ENCODE measurements at regions not wholly inside any gene's neighbourhood (a gene's known extent, or its start where the extent isn't known, plus 50 kb on each side); places are given as distances from the start of the nearest gene placed in this dataset.

DNA sequence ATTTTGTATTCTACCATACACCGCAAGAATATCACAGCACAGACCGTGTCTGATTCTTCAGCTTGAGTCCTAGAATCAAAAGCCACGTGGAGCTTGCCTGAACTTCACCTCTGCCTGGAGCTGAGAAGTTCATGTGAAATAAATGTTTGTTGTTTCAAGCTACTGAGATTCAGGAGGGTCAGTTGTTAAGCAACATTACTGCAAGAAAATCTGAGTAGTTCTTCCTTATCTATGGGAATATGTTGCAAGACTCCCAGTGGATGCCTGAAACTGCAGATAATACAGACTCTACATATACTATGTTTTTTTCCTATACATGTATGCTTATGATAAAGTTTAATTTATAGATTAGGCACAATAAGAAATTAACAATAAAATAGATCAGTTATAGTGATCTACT lies 995.3 kb downstream of the TBC1D22A start:
- no peak overlapping the region for H3K27ac Mint-ChIP-seq
- POLR2A ChIA-PET: no interaction called here
- no peak for ATAC-seq (ENCODE audit: low read depth)
- no peak overlapping the region for H3K9ac ChIP-seq (ENCODE audit: low read length)
- H3K27me3 ChIP-seq (replicated peaks in 1 of 4; ENCODE audit: control extremely low read depth in 1 of 4, control insufficient read depth in 3 of 4, insufficient read depth in 4 of 4, low read length in 3 of 4): no peaks in the 10 kb centered on the region
- TF ChIP-seq, protein P1, sequence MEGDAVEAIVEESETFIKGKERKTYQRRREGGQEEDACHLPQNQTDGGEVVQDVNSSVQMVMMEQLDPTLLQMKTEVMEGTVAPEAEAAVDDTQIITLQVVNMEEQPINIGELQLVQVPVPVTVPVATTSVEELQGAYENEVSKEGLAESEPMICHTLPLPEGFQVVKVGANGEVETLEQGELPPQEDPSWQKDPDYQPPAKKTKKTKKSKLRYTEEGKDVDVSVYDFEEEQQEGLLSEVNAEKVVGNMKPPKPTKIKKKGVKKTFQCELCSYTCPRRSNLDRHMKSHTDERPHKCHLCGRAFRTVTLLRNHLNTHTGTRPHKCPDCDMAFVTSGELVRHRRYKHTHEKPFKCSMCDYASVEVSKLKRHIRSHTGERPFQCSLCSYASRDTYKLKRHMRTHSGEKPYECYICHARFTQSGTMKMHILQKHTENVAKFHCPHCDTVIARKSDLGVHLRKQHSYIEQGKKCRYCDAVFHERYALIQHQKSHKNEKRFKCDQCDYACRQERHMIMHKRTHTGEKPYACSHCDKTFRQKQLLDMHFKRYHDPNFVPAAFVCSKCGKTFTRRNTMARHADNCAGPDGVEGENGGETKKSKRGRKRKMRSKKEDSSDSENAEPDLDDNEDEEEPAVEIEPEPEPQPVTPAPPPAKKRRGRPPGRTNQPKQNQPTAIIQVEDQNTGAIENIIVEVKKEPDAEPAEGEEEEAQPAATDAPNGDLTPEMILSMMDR (IDR thresholded peaks at IDR 0.05): no peak
- no peak for TF ChIP-seq EZH2 (IDR thresholded peaks at IDR 0.05; ENCODE audit: borderline replicate concordance, insufficient read depth, low read depth, low read length, poor library complexity, severe bottlenecking)
- H4K20me1 ChIP-seq (ENCODE audit: control insufficient read depth, insufficient read depth, low read length, poor library complexity, severe bottlenecking): no peaks in the 10 kb centered on the region
- H3K9me3 ChIP-seq (ENCODE audit: control extremely low read depth in 1 of 3, control insufficient read depth in 2 of 3, insufficient read depth in 1 of 3, low read length in 2 of 3): no peaks in the 10 kb centered on the region
- DNase-seq: no peak
- H3K36me3 ChIP-seq (replicated peaks in 1 of 2; ENCODE audit: control extremely low read depth in 1 of 2, control insufficient read depth in 1 of 2, extremely low read depth in 1 of 2, insufficient read depth in 2 of 2, low read length in 1 of 2): no peaks in the 10 kb centered on the region
- H3K27ac ChIP-seq (ENCODE audit: low read length in 2 of 2): no peak overlapping the region
- 100% methylated on average over 1 of the region's 3 CpGs for WGBS (ENCODE audit: insufficient coverage)
- H3K4me1 Mint-ChIP-seq: no peaks in the 10 kb centered on the region
- H3K4me3 Mint-ChIP-seq: no peak overlapping the region
- CTCF ChIA-PET: no interaction called here
- peaks cover 8% of the 10 kb centered on the region for H3K27me3 Mint-ChIP-seq
- H3K4me3 ChIP-seq (ENCODE audit: control extremely low read depth in 1 of 5, extremely low read depth in 1 of 5, insufficient read depth in 1 of 5, low read depth in 2 of 5, low read length in 4 of 5): no peak overlapping the region
- H3K79me2 ChIP-seq (ENCODE audit: control insufficient read depth, insufficient read depth, low read length): no peaks in the 10 kb centered on the region
- H2AFZ ChIP-seq (ENCODE audit: insufficient read depth, low read depth, low read length, poor library complexity, severe bottlenecking): no peak overlapping the region
- intact Hi-C loops (cut with micrococcal nuclease): no loop called here
- no peaks in the 10 kb centered on the region for H3K9me3 Mint-ChIP-seq (ENCODE audit: insufficient read depth)
- no peaks in the 10 kb centered on the region for H3K4me1 ChIP-seq (ENCODE audit: control insufficient read depth in 2 of 2, insufficient read depth in 2 of 2, low read length in 2 of 2)
- no peak overlapping the region for H3K4me2 ChIP-seq (replicated peaks; ENCODE audit: low read depth, low read length, poor library complexity, severe bottlenecking)

DNA sequence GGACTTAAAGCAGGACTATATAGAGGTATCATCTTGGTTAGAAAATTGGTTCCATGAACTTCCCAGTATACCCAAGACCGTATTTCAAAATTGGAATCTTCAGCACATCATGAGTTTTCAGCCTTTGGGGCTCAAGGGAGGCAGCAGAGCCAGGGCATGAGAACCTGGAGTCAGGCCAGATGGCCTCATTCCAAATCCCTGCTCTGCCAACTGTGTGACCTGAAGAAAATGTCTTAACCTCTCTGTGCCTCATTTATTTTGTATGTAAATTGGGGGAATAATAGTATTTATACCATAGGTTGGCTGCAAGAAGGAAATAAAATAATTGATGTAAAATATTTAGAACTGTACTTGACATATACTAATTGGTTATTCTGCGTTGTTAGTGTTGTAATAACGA lies 987.6 kb downstream of the TBC1D22A start:
- intact Hi-C loops (cut with micrococcal nuclease): no loop called here
- Histone ChIP-seq H4K20me1 (ENCODE audit: control insufficient read depth, insufficient read depth, low read length, poor library complexity, severe bottlenecking) (no peaks in the 10 kb centered on the region), H3K4me2 (replicated peaks; ENCODE audit: low read depth, low read length, poor library complexity, severe bottlenecking) (no peak overlapping the region), H3K4me1 (ENCODE audit: control insufficient read depth in 2 of 2, insufficient read depth in 2 of 2, low read length in 2 of 2) (no peaks in the 10 kb centered on the region), H3K4me3 (ENCODE audit: control extremely low read depth in 1 of 5, extremely low read depth in 1 of 5, insufficient read depth in 1 of 5, low read depth in 2 of 5, low read length in 4 of 5) (no peak overlapping the region), H3K79me2 (ENCODE audit: control insufficient read depth, insufficient read depth, low read length) (no peaks in the 10 kb centered on the region), H3K27me3 (replicated peaks in 1 of 4; ENCODE audit: control extremely low read depth in 1 of 4, control insufficient read depth in 3 of 4, insufficient read depth in 4 of 4, low read length in 3 of 4) (peaks cover 0 to 5% (median 2%) of the 10 kb centered on the region in 4 experiments), H2AFZ (ENCODE audit: insufficient read depth, low read depth, low read length, poor library complexity, severe bottlenecking) (no peak overlapping the region), H3K9ac (ENCODE audit: low read length) (no peak overlapping the region), H3K9me3 (ENCODE audit: control extremely low read depth in 1 of 3, control insufficient read depth in 2 of 3, insufficient read depth in 1 of 3, low read length in 2 of 3) (no peaks in the 10 kb centered on the region), H3K36me3 (replicated peaks in 1 of 2; ENCODE audit: control extremely low read depth in 1 of 2, control insufficient read depth in 1 of 2, extremely low read depth in 1 of 2, insufficient read depth in 2 of 2, low read length in 1 of 2) (no peaks in the 10 kb centered on the region), H3K27ac (ENCODE audit: low read length in 2 of 2) (no peak overlapping the region)
- no peak for DNase-seq
- ATAC-seq (ENCODE audit: low read depth): no peak
- H3K4me3 Mint-ChIP-seq: no peak overlapping the region
- no peaks in the 10 kb centered on the region for H3K9me3 Mint-ChIP-seq (ENCODE audit: insufficient read depth)
- ChIA-PET POLR2A (no interaction called here), CTCF (no interaction called here)
- peaks cover 36% of the 10 kb centered on the region for H3K27me3 Mint-ChIP-seq
- no peak overlapping the region for H3K27ac Mint-ChIP-seq
- H3K4me1 Mint-ChIP-seq: no peaks in the 10 kb centered on the region
- 67% methylated on average over 1 of the region's 3 CpGs for WGBS (ENCODE audit: insufficient coverage)
- TF ChIP-seq, protein P1 (IDR thresholded peaks at IDR 0.05): no peak
- TF ChIP-seq EZH2 (IDR thresholded peaks at IDR 0.05; ENCODE audit: borderline replicate concordance, insufficient read depth, low read depth, low read length, poor library complexity, severe bottlenecking): no peak
